Naive B cell (primary cell): ENCODE measurements at regions not wholly inside any gene's neighbourhood (a gene's known extent, or its start where the extent isn't known, plus 50 kb on each side); places are given as distances from the start of the nearest gene placed in this dataset.

Experiments
- ATAC-seq, 2 donors: fragments of 150-1000 bp; cut with Tn5 transposase; 2 replicates each; pipeline ENCODE4 v1.10.0; 2021; ENCODE audit warnings: low read depth in 2 of 2, mild to moderate bottlenecking in 2 of 2, moderate library complexity in 2 of 2
- DNase-seq: peaks from one replicate; pipeline ENCODE4 v3.0.0; 2022
- H3K27ac Mint-ChIP-seq, 6 donors: one replicate each; pipeline ENCODE4 v1.8.0; 2020 to 2022; ENCODE audit warnings: mild to moderate bottlenecking in 6 of 6, mixed read lengths in 6 of 6, moderate library complexity in 5 of 6, inconsistent platforms in 2 of 6
- H3K27me3 Mint-ChIP-seq, 3 donors: one replicate each; pipeline ENCODE4 v1.8.0; 2021 to 2022; ENCODE audit warnings: mixed read lengths in 3 of 3, mild to moderate bottlenecking in 1 of 3
- H3K36me3 Mint-ChIP-seq, 2 donors: one replicate each; pipeline ENCODE4 v1.8.0; 2020 to 2022; ENCODE audit warnings: mixed read lengths in 2 of 2, inconsistent platforms in 1 of 2, mild to moderate bottlenecking in 1 of 2
- H3K4me1 Mint-ChIP-seq, 3 donors: one replicate each; pipeline ENCODE4 v1.8.0; 2020 to 2022; ENCODE audit warnings: mixed read lengths in 3 of 3, inconsistent platforms in 1 of 3, mild to moderate bottlenecking in 1 of 3, moderate library complexity in 1 of 3
- H3K4me3 Mint-ChIP-seq, 8 donors: one replicate each; pipeline ENCODE4 v1.8.0; 2020 to 2022; ENCODE audit warnings: mild to moderate bottlenecking in 8 of 8, mixed read lengths in 8 of 8, moderate library complexity in 8 of 8, inconsistent platforms in 2 of 8
- H3K9me3 Mint-ChIP-seq, 7 donors: one replicate each; pipeline ENCODE4 v1.8.0; 2020 to 2022; ENCODE audit warnings: mixed read lengths in 7 of 7, mild to moderate bottlenecking in 5 of 7, inconsistent platforms in 2 of 7, moderate library complexity in 1 of 7

GRCh38 chr2:19576411-19576810 lies 218.0 kb upstream of the OSR1 start:
- no peak for ATAC-seq
- Mint-ChIP-seq H3K27ac (no peak overlapping the region), H3K36me3 (no peaks in the 10 kb centered on the region), H3K4me3 (no peak overlapping the region), H3K27me3 (peaks cover 9 to 25% (median 14%) of the 10 kb centered on the region in 3 donors), H3K9me3 (peaks cover 0 to 7% (median 0%) of the 10 kb centered on the region in 7 donors), H3K4me1 (no peaks in the 10 kb centered on the region)
- no peak for DNase-seq

- no peaks in the 10 kb centered on the region for H3K4me1 Mint-ChIP-seq
- H3K9me3 Mint-ChIP-seq: peaks cover 0 to 7% (median 0%) of the 10 kb centered on the region in 7 donors
- peaks cover 9 to 25% (median 9%) of the 10 kb centered on the region in 3 donors for H3K27me3 Mint-ChIP-seq
- DNase-seq: no peak
- no peak overlapping the region for H3K27ac Mint-ChIP-seq
- H3K4me3 Mint-ChIP-seq: no peak overlapping the region
- H3K36me3 Mint-ChIP-seq: no peaks in the 10 kb centered on the region
- ATAC-seq: no peak
These were observed 217.2 kb upstream of the OSR1 start for GRCh38 chr2:19575641-19576040.

GRCh38 chr2:19574778-19575260 lies 216.4 kb upstream of the OSR1 start:
- no peaks in the 10 kb centered on the region for H3K36me3 Mint-ChIP-seq

GRCh38 chr2:19573784-19574183 lies 215.4 kb upstream of the OSR1 start:
- Mint-ChIP-seq H3K4me1 (no peaks in the 10 kb centered on the region), H3K4me3 (no peak overlapping the region), H3K27me3 (peaks cover 4 to 12% (median 6%) of the 10 kb centered on the region in 3 donors), H3K9me3 (peaks cover 0 to 7% (median 0%) of the 10 kb centered on the region in 7 donors), H3K36me3 (no peaks in the 10 kb centered on the region), H3K27ac (no peak overlapping the region)
- no peak for DNase-seq
- no peak for ATAC-seq

More at GRCh38 chr2:19574778-19575260, 216.4 kb upstream of the OSR1 start:
- DNase-seq: no peak
- H3K4me3 Mint-ChIP-seq: no peak overlapping the region
- H3K9me3 Mint-ChIP-seq: peaks cover 0 to 7% (median 0%) of the 10 kb centered on the region in 7 donors
- ATAC-seq: no peak
- no peaks in the 10 kb centered on the region for H3K4me1 Mint-ChIP-seq
- H3K27ac Mint-ChIP-seq: no peak overlapping the region
- H3K27me3 Mint-ChIP-seq: peaks cover 4 to 17% (median 6%) of the 10 kb centered on the region in 3 donors

GRCh38 chr2:19571773-19572172 lies 213.3 kb upstream of the OSR1 start:
- Mint-ChIP-seq H3K9me3 (peaks cover 0 to 7% (median 0%) of the 10 kb centered on the region in 7 donors), H3K36me3 (no peaks in the 10 kb centered on the region), H3K27me3 (peaks cover 0 to 12% (median 4%) of the 10 kb centered on the region in 3 donors), H3K4me1 (no peaks in the 10 kb centered on the region), H3K27ac (no peak overlapping the region), H3K4me3 (no peak overlapping the region)
- ATAC-seq (no peak), DNase-seq (no peak)

- no peak for DNase-seq
- H3K27me3 Mint-ChIP-seq: peaks cover 3 to 12% (median 4%) of the 10 kb centered on the region in 3 donors
- H3K36me3 Mint-ChIP-seq: no peaks in the 10 kb centered on the region
These were observed 210.9 kb upstream of the OSR1 start for GRCh38 chr2:19569300-19569791.

GRCh38 chr2:19568809-19569208 lies 210.4 kb upstream of the OSR1 start:
- Mint-ChIP-seq H3K9me3 (peaks cover 0 to 7% (median 2%) of the 10 kb centered on the region in 7 donors), H3K4me1 (no peaks in the 10 kb centered on the region), H3K27me3 (peaks cover 0 to 12% (median 3%) of the 10 kb centered on the region in 3 donors), H3K4me3 (no peak overlapping the region), H3K36me3 (no peaks in the 10 kb centered on the region), H3K27ac (no peak overlapping the region)
- ATAC-seq (no peak), DNase-seq (no peak)

More at GRCh38 chr2:19569300-19569791, 210.9 kb upstream of the OSR1 start:
- no peak for ATAC-seq
- H3K9me3 Mint-ChIP-seq: peaks cover 0 to 7% (median 2%) of the 10 kb centered on the region in 7 donors
- no peak overlapping the region for H3K27ac Mint-ChIP-seq
- H3K4me3 Mint-ChIP-seq: no peak overlapping the region
- no peaks in the 10 kb centered on the region for H3K4me1 Mint-ChIP-seq

GRCh38 chr2:19560785-19561184 lies 202.4 kb upstream of the OSR1 start:
- no peaks in the 10 kb centered on the region for H3K36me3 Mint-ChIP-seq
- H3K27me3 Mint-ChIP-seq: peaks cover 0 to 3% (median 3%) of the 10 kb centered on the region in 3 donors
- ATAC-seq (no peak), DNase-seq (no peak)
- no peak overlapping the region for H3K4me3 Mint-ChIP-seq
- no peaks in the 10 kb centered on the region for H3K4me1 Mint-ChIP-seq
- H3K27ac Mint-ChIP-seq: no peak overlapping the region
- H3K9me3 Mint-ChIP-seq: peaks cover 0 to 5% (median 0%) of the 10 kb centered on the region in 7 donors

- Mint-ChIP-seq H3K27me3 (peaks cover 0 to 8% (median 2%) of the 10 kb centered on the region in 3 donors), H3K4me1 (no peaks in the 10 kb centered on the region), H3K4me3 (no peak overlapping the region), H3K9me3 (peaks cover 0 to 4% (median 0%) of the 10 kb centered on the region in 7 donors), H3K36me3 (no peaks in the 10 kb centered on the region), H3K27ac (no peak overlapping the region)
- ATAC-seq (no peak), DNase-seq (no peak)
These were observed 201.3 kb upstream of the OSR1 start for GRCh38 chr2:19559596-19560240.

- peaks cover 0 to 8% (median 0%) of the 10 kb centered on the region in 3 donors for H3K27me3 Mint-ChIP-seq
- ATAC-seq (no peak), DNase-seq (no peak)
- H3K9me3 Mint-ChIP-seq: peaks cover 0 to 4% (median 0%) of the 10 kb centered on the region in 7 donors
- no peak overlapping the region for H3K27ac Mint-ChIP-seq
- no peak overlapping the region for H3K4me3 Mint-ChIP-seq
- H3K4me1 Mint-ChIP-seq: no peaks in the 10 kb centered on the region
- H3K36me3 Mint-ChIP-seq: no peaks in the 10 kb centered on the region
These were observed 198.2 kb upstream of the OSR1 start for GRCh38 chr2:19556648-19557047.

- H3K9me3 Mint-ChIP-seq: peaks cover 0 to 10% (median 0%) of the 10 kb centered on the region in 7 donors
- H3K27ac Mint-ChIP-seq: no peak overlapping the region
- H3K4me3 Mint-ChIP-seq: no peak overlapping the region
- no peaks in the 10 kb centered on the region for H3K4me1 Mint-ChIP-seq
- DNase-seq (no peak), ATAC-seq (no peak)
- H3K27me3 Mint-ChIP-seq: peaks cover 0 to 17% (median 2%) of the 10 kb centered on the region in 3 donors
- H3K36me3 Mint-ChIP-seq: no peaks in the 10 kb centered on the region
These were observed 196.1 kb upstream of the OSR1 start for GRCh38 chr2:19554520-19554919.

GRCh38 chr2:19552270-19552669 lies 193.8 kb upstream of the OSR1 start:
- Mint-ChIP-seq H3K27me3 (peaks cover 0 to 17% (median 4%) of the 10 kb centered on the region in 3 donors), H3K4me1 (no peaks in the 10 kb centered on the region), H3K27ac (no peak overlapping the region), H3K9me3 (peaks cover 0 to 16% (median 0%) of the 10 kb centered on the region in 7 donors), H3K4me3 (no peak overlapping the region), H3K36me3 (no peaks in the 10 kb centered on the region)
- DNase-seq (no peak), ATAC-seq (no peak)

GRCh38 chr2:19550750-19551149 lies 192.3 kb upstream of the OSR1 start:
- H3K27me3 Mint-ChIP-seq: peaks cover 0 to 14% (median 4%) of the 10 kb centered on the region in 3 donors
- no peak overlapping the region for H3K4me3 Mint-ChIP-seq
- H3K27ac Mint-ChIP-seq: no peak overlapping the region
- H3K9me3 Mint-ChIP-seq: peaks cover 0 to 13% (median 0%) of the 10 kb centered on the region in 7 donors
- DNase-seq (no peak), ATAC-seq (no peak)
- H3K4me1 Mint-ChIP-seq: no peaks in the 10 kb centered on the region
- no peaks in the 10 kb centered on the region for H3K36me3 Mint-ChIP-seq

- no peak overlapping the region for H3K27ac Mint-ChIP-seq
- no peak for DNase-seq
- peaks cover 0 to 9% (median 4%) of the 10 kb centered on the region in 3 donors for H3K27me3 Mint-ChIP-seq
- H3K9me3 Mint-ChIP-seq: peaks cover 0 to 13% (median 2%) of the 10 kb centered on the region in 7 donors
- no peaks in the 10 kb centered on the region for H3K36me3 Mint-ChIP-seq
- ATAC-seq: no peak
- no peaks in the 10 kb centered on the region for H3K4me1 Mint-ChIP-seq
- no peak overlapping the region for H3K4me3 Mint-ChIP-seq
These were observed 191.4 kb upstream of the OSR1 start for GRCh38 chr2:19549821-19550220.
